ENCODE measurements at regions not wholly inside any gene's neighbourhood (a gene's known extent, or its start where the extent isn't known, plus 50 kb on each side); places are given as distances from the start of the nearest gene placed in this dataset.

DNA sequence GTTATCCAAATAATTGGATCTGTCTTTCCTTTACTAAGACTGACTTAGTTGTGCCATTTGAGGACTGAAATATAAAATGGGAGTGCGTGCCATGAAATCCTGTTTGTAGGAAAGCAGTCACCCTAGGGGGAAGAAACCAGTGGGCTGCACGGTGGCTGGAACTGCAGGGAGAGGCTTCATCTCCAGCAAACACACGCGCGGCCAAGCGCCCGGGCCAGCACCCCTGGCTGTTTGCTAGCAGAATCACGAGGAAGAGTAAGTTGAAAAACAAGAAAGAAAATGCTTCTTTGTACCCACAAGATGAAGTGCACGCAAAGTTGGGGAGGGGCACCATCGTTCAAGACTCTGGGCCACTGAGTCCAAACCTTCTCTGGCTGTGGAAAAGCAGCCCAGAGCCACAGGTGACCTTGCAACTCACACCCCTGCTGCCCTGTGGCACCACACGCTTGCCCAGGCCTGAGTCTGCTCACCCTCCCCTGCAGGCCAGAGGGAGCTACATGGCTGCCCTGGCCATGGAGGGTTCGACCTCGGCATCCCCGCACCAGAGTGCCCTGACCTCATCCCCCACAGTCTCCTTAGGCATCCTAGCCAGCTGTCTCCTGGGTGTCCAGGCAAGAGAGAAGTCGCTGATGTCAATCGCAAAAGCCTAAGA, 55.2 kb downstream of the IRX2 start:
- DNase-seq (ENCODE audit: low read depth): no peak

DNA sequence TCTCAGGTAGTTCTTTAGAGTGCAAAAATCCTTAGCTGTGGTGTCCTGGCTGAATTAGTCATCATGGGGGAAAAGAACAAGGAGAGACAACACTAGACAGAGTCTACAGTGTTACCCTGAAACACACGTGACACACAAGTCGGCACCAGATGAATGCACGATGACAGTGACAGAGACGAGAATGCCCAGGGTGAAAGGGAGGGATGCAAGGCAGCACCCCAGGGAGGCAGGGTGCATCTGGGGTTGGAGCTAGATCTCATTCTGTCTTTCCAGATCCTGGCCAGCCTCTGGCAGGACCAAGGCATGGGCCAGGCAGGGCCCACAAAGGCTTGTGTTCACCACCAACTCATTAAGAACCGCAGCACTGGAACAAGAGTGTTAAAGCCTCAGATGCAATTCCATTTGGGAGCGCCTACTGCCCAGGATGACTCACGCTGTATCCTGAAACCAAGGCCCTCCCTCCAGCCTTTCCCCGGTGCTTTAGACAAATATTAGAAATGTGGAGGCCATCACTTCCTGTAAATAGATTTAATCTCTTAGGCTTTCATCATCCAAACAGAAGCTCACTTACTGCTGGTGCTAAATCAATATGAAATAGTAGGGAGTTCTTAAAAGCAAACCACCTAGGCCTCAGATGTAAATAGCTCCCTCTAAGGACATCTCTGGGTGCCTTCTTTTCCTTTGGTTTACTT, 56.1 kb downstream of the IRX2 start:
- no peak for DNase-seq (ENCODE audit: low read depth)

DNA sequence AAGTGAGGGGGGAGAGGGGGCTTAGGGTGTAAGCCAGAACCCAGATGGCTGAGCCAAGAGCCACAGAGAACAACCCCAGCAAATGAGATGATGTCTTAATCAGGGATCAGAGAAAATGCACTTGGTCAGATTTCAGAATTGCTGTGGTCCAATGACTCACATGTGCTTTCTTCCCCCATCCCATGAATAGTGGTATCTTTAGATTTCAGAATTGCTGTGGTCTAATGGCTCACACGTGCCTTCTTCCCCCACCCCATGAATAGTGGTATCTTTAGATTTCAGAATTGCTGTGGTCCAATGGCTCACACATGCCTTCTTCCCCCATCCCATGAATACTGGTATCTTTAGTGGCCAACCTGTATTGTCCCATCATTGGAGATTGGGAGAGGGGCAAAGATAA, 59.9 kb downstream of the IRX2 start:
- no peak for DNase-seq (ENCODE audit: low read depth)

DNA sequence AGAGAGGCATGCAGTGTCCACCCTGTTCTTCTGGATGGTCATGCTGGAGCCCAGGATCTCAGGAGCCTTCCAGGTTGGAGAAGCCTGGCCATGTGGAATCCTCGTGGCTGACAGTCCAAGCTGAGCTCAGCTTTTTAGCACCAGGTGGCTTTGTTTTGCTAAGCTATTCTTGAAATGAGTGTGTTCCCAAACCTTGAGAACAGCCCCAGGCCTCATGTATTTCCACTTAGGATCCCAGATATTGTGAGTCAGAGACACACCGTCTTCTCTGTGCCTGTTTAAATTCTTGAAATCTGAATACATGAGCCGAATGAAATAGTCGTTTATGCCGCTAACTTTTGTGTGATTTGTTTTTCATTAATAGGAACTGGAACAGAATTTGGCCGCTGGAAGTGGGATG, 61.2 kb downstream of the IRX2 start:
- no peak for DNase-seq (ENCODE audit: low read depth)

DNA sequence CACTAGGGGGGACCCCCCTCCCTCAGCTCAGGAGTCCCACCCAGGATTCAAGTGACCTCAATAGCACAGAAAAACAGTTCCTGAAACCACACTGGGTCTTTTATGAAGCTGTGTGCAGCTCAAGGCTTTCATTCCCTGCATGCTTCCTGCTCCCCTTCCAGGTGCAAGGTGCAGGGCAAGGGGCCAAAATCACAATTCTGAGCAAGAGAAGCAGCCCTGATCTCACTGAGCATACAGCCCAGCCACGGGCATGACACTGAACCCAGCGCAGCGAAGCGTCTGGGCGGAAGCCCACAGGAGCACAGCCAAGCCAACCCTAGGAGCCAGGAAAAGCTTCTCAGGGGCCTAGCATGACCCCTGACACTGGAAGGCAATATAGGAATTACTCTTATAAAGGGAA, 62.9 kb downstream of the IRX2 start:
- no peak for DNase-seq (ENCODE audit: low read depth)

DNA sequence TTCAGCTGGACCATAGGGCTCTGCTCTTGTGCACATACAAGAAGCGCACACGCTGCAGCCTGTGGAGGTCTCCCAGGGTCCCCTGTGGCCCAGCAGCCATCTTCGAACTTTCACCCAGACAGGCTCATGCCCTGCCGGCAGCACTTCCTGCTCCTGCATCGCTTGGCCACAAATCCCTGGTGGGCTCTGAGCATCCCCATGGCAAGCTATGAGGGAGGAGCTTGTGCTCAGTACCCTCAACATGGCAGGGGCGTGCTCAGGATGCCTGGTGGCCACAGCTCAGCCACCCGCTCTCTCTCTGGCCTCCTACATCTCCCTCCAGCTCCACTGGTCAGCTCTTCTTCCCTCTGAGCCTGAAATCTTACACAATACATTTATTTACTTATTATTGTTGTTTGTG, 63.7 kb downstream of the IRX2 start:
- no peak for DNase-seq (ENCODE audit: low read depth)

DNA sequence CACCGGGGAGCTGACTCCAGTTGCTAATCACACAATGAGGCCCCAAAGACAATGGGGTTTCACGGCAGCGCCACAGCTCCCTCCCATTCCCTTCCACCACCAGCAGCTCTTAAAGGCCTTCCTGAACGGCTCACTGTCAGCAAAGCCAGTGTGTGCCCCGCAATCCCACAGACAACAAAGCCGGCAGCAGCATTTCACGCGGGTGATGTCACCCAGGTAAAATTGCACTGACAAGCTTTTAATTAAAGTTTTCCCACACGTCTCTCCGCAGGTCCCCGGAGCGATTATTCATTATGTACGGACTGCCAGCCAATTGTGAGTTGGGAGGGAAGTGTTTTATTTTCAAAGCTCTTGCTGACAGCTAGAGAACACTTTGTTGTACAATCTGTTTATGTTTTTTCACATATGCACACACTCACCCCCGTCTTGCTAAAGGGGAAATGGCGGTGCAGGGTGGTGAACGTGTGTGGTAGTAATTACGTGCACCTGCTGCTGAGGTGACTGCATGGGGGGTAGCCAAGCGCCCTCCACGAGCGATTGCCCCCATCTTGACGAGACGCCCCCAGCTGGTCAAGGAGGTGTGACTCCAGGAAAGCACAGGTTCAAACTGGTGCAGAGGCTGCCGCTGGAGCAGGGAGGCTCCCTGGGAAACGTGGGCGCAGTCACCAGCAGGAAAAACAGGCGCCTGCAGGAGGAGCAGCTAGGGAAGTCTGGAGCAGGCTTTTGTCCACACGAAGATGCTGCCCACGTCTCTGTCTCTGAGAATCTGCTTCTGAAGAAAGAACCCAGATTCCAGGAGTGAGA, 65.0 kb downstream of the IRX2 start:
- DNase-seq (ENCODE audit: low read depth): no peak

DNA sequence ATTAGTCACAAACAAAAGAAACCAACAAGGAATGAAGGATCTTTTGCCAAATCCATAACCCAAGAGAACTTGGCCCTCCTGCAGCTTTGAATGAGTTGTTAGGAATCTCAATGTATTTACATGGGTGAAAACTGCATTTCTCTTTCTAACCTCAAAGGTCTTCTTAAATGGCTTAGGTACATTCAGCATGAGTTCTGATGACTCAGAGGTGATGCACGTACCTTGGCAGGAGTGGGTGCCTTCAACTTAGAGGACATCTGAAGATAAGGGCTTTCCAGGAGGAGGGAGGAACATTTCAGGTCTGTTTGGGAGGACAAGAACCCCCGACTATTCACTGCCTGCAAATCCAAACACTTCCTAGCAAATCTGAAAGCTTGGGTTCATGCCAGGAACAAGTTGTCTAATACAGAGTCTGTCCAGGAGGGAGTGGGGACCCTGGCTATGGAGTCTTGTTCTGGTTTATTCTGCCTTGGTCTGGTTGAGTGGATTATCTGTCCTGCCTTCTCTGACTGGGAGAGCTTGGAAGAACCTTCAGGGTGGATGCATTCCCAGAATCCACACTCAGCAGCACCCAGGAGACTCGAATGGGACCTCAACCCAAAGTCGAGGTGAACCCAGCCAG, 65.7 kb downstream of the IRX2 start:
- DNase-seq (ENCODE audit: low read depth): no peak

DNA sequence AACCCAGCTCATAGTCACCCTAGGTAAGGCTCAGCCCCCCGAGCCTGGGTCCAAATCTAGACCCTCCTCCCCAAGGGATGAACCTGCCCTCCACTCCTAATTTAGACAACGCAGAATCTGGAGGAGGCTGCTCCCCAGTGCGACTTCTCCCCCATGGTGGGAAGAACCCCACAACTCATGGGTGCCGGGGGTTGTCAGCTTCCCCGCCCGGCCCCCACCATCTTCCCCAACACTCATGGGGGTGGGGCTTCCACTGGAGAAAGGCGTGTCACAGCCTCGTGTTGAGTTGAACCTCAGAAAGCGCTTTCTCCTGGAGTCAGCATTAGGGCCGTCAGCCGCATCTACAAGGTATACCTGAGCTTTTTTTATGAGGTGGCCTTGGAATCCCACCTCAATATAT, 66.9 kb downstream of the IRX2 start:
- no peak for DNase-seq (ENCODE audit: low read depth)

DNA sequence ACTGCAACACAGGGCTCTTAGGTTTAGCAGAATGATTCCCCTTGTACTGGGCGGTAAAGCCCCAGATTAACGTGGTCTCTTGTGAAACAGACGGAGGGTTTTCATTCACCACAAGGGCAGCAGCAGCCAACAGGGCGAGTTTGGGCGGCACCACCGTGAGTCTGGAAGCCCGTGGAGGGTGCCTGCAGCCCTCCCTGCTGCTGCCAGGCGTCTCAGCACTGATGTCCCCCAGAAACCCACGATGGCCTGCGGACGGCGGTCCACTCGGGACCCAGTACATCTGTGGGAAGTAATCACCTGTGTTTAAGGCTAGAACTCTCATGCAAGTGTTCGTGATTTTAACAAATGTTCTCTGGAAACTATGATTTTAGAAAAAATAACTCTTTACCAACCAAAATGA, 67.8 kb downstream of the IRX2 start:
- no peak for DNase-seq (ENCODE audit: low read depth)

DNA sequence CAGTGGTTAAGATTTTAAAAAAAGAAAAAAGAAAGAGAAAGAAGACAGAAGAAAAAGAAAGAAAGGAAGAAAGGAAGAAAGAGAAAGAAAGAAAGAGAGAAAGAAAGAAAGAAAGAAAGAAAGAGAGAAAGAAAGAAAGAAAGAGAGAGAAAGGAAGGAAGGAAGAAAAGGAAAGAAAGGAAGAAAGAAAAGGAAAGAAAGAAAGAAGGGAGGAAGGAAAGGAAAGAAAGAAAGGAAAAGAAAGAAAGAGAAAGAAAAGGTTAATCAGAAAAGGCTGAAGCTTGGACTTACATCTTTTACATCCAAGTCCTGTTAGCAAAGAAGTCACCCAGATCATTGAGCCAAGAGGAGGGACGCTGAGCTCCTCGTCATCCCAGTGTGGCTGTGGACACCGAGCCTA, 70.0 kb downstream of the IRX2 start:
- no peak for DNase-seq (ENCODE audit: low read depth)

DNA sequence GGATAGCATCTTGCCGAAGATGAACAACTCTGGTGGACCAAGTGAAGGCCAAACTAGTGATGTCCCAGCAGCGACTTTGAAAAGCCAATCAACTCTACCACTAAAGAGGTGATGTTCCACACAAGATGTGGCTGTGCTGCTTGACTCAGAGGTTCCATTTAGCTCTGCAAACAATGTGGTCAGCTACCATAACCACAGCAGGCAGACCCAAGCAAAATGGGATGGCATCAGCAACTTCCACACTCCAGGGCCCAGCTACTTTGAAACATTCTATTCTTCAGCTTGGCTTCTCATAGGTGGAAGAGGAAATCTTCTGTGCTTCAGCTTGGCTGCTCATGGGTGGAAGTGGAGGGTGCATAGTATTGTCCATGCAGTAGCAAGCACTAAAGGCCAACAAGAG, 70.5 kb downstream of the IRX2 start:
- no peak for DNase-seq (ENCODE audit: low read depth)

DNA sequence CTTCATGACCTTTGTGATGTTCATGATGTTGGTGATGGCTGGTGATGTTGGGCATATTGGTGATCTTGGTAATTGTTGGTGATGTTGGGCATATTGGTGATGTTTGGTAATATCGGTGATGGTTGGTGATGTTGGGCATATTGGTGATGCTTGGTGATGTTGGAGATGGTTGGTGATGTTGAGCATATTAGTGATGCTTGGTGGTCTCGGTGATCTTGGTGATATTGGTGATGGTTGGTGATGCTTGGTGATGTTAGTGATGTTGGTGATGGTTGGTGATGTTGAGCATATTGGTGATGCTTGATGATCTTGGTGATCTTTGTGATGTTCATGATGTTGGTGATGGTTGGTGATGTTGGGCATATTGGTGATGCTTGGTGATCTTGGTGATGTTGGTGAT, 73.8 kb downstream of the IRX2 start:
- DNase-seq (ENCODE audit: low read depth): no peak

DNA sequence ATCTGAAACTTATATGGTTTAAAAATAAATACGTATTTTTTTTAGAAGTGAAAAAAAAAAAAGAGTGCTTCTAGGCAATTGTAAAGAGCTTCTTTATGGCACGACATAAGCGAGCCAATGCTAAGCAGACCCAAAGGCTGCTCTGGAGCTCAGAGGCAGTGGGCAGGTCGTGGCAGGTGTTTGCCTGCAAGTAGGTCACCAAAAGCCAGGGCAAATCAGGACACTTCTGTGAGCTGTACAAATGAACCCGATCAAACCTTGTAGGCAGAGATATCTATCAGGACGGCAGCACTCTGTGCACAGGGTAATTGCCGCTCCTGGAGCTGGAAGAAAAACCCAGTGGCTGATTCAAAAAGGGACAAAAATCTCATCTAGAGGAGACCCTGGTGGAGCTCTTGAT, 75.9 kb downstream of the IRX2 start:
- DNase-seq (ENCODE audit: low read depth): no peak

DNA sequence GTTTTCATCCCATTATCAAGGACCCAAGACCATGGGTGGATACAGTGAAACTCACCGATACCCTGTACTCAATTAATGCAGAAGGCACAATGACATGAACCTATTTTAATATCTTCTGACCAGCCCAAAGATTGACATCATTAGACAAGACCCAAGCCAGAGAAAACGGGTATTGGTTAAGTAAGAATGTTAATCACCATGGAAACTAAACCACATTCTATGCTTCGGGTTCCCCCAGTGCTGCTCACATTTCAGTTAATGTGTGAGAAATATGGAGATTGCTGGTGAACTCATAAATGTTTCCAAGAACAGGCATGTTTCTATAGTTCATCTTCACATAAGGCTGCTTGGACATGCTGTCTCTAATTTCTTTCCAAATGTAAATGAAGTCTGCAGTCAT, 77.0 kb downstream of the IRX2 start:
- no peak for DNase-seq (ENCODE audit: low read depth)

DNA sequence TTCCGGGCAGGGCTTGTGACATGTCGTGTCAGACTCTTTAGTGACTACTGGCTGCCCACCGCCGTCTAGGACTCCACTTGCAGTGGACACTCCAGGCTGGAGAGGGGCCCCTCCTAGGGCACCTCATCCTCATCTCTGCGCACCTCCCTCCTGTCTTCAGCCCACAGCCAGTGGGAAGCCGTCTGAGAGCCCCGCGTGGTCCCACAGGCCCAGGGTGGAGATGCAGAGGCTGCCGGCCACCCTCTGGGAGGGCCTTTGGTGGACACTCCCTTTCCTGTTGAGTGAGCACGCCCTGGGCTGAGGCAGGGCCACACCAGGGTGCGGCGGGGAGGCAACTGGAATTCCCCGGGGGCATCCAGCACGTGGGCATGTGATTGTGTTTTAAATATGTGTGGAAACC, 80.5 kb downstream of the IRX2 start:
- DNase-seq (ENCODE audit: low read depth): no peak

DNA sequence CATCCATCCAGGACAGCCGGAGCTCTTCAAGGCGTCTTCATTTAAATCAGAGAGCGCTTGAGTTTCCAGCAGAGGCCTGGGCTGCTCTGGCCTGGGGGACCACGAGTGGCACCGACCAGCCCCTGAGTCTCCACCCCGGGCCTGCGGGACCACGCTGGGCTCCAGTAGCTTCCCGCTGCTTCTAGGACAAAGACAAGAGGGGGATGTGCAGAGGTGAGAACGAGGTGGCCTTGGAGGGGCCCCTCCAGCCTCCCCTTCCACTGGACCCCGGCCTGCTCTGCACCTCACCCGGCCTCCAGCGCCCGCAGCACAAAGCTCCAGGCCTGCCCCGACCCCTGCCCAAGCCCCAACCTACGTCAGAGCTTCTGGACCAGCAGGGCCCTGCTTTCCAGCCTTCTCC, 81.6 kb downstream of the IRX2 start:
- no peak for DNase-seq (ENCODE audit: low read depth)

DNA sequence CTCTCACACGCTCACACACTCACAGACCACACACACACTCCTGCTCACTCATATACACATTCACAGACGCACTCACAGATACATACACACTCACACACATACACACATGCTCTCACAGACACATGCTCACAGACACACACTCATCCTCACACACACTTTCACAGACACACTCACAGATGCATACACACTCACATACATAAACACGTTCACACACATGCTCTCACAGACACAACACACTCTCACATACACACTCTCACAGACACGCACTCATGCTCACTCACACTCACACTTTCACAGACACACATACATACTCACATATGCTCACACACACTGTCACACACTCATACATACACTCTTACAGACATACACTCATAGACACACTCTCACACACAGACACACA, 82.2 kb downstream of the IRX2 start:
- no peak for DNase-seq (ENCODE audit: low read depth)

DNA sequence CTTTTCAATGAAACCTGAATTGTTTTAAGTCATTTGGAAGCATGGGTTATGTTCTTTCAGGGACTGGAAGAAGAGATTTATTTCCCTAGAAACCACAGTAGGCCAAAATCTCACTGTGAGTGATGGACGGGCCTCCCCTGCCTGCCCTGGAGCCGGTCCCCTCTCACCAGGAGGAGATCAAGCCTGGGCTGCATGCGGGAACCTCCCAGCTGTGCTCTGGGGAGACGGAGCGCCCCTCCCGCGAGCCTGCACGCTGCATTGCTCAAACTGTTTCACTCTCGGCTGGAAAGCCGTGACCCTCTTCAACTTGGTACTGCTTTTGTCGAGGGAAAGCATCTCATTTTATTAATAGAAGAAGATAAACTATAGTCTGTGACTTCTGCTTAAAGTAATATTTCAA, 85.4 kb downstream of the IRX2 start:
- no peak for DNase-seq (ENCODE audit: low read depth)

DNA sequence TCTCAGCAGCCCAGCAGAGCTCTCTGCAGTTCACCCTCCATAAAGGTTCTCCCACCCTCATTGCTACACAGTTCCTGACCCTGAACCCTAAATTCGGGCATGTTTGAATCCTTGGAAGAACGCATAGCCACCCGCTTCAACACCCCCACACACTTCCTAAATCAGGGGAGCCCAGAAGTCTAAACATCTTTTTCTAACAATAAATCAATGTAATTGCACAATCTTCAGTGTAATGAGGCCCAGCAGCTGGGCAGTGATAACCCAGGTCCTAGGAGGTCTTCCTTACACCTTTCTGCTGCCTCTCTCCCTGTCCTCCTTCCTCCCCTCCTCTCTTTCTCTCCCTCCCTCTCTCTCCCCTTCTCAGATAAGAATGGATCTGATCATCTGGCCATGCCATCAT, 88.0 kb downstream of the IRX2 start:
- DNase-seq (ENCODE audit: low read depth): no peak

DNA sequence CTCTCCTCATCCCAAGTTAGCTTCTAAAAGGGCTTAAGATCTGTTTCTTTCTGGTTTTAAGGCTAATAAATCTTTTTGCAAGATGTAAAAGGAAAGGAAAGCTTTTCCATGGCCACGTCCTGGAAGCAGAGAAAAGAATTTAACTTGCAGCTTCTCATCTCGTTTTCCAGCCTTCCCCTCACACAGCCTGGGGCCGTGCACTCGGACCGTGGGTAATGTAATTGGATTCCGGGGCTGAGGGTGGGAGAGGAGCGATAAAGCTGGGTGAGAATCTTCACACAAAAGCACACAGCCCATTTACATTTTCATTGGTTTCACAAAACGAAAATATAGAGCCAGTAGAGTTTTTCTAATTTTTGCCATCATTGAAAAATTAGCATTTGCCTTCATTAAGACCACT, 91.2 kb downstream of the IRX2 start:
- DNase-seq (ENCODE audit: low read depth): no peak

DNA sequence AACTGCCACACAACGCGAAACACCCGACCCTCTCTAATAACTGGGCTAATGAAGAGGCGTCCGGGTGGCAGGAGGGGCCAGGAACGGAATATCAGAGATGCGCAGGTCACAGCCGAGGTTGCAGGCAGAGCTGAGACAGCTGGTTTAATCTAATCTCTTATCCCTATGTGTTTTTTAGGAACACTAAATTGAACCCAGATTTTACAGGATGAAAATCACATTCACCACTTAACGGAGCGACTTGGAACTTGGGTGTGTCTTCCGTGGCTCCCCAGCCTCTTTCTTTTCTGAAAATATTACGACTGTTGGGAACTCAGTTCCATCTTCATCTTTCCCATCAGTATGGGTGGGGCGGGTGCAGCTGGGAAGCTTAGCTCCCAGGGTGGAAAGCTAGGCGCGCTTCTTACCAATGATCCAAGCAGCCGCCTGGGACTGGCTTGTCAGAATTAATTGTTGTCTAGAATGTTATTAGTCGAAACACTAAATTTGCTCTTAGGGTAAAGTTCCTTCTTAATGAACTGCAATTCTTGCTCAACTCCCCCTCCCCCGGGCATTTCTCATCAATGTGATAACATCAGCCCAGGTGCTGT, 92.5 kb downstream of the IRX2 start:
- DNase-seq (ENCODE audit: low read depth): no peak

DNA sequence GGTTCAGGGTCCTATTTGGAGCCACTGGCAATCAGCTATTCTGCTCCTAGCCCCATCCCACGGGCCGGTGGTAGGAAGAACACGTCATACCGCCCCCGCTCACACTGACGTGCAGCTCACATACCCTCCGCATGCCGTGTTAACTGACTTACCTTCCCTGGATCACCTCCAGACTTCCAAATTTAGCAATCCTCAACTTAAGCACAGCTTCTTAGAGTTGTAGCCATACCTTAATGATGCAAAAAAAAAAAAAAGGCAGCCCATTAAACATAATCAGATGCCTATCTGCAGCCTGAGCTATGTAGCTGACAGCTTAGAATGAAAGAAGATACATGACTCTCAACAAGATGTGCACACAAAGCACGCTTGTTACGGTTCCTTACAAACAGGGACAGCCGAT, 93.0 kb downstream of the IRX2 start:
- DNase-seq (ENCODE audit: low read depth): no peak
